Omental fat pad (tissue), 3 donors: ENCODE measurements at regions not wholly inside any gene's neighbourhood (a gene's known extent, or its start where the extent isn't known, plus 50 kb on each side); places are given as distances from the start of the nearest gene placed in this dataset.

Experiments used
- ATAC-seq: fragments of 150-250 bp; one replicate; pipeline ENCODE4 v1.9.1; 2016; ENCODE audit warnings: mild to moderate bottlenecking, moderate library complexity; ENCODE audit not compliant: low FRiP score
- DNase-seq: peaks from one replicate; pipeline ENCODE4 v3.0.0-alpha.2; 2019; ENCODE audit warnings: low spot score
- CTCF ChIP-seq, 3 donors: fragments of 450-650 bp; IDR thresholded peaks; one replicate each; pipeline ENCODE4 v1.5.1; 2016 to 2017; ENCODE audit warnings: antibody characterized with exemption in 3 of 3, mild to moderate bottlenecking in 3 of 3, moderate library complexity in 2 of 3

GRCh38 chr1:47506053-47506452 is 68.2 kb downstream of the FOXD2 start:
- no peak for ATAC-seq
- DNase-seq = no peak
- no peak for TF ChIP-seq CTCF (IDR thresholded peaks at IDR 0.05)

- ATAC-seq (no peak), DNase-seq (no peak)
- TF ChIP-seq CTCF (IDR thresholded peaks at IDR 0.05) = no peak
These were observed 69.3 kb downstream of the FOXD2 start for GRCh38 chr1:47507144-47507543.

GRCh38 chr1:47507881-47508701 is 70.2 kb downstream of the FOXD2 start:
- DNase-seq = no peak

GRCh38 chr1:47508702-47509431 is 71.0 kb downstream of the FOXD2 start:
- no peak for DNase-seq
- no peak for ATAC-seq
- TF ChIP-seq CTCF (IDR thresholded peaks at IDR 0.05) = no peak

More at GRCh38 chr1:47507881-47508701, 70.2 kb downstream of the FOXD2 start:
- ATAC-seq = peak; percentile 55
- no peak for TF ChIP-seq CTCF (IDR thresholded peaks at IDR 0.05)

GRCh38 chr1:47510282-47510811 is 72.5 kb downstream of the FOXD2 start:
- DNase-seq (no peak), ATAC-seq (no peak)
- no peak for TF ChIP-seq CTCF (IDR thresholded peaks at IDR 0.05)

GRCh38 chr1:47511825-47512224 is 74.0 kb downstream of the FOXD2 start:
- TF ChIP-seq CTCF (IDR thresholded peaks at IDR 0.05) = no peak
- ATAC-seq = no peak
- DNase-seq = no peak
